GM18499 (cell line): ENCODE measurements at regions not wholly inside any gene's neighbourhood (a gene's known extent, or its start where the extent isn't known, plus 50 kb on each side); places are given as distances from the start of the nearest gene placed in this dataset.

Experiments used
- ATAC-seq: cut with Tn5 transposase; IDR thresholded peaks from one replicate; pipeline ENCODE4 v1.9.1; 2021; ENCODE audit warnings: moderate number of reproducible peaks; ENCODE audit not compliant: insufficient read depth, unreplicated experiment

GRCh38 chr14:65241125-65241752 lies 138.9 kb upstream of the MAX start:
- ATAC-seq: no peak

GRCh38 chr14:65242732-65243134 lies 140.4 kb upstream of the MAX start:
- no peak for ATAC-seq

- no peak for ATAC-seq
Observed at GRCh38 chr14:65243766-65244442, 141.6 kb upstream of the MAX start.

- ATAC-seq: no peak
Observed at GRCh38 chr14:65249471-65250161, 147.3 kb upstream of the MAX start.

GRCh38 chr14:65250162-65250495 lies 147.8 kb upstream of the MAX start:
- ATAC-seq: no peak

- ATAC-seq: no peak
Observed at GRCh38 chr14:65251213-65251612, 148.9 kb upstream of the MAX start.

- ATAC-seq: no peak
Observed at GRCh38 chr14:65252482-65253255, 150.4 kb upstream of the MAX start.

- ATAC-seq: no peak
Observed at GRCh38 chr14:65255029-65255545, 152.8 kb upstream of the MAX start.

- ATAC-seq: no peak
Observed at GRCh38 chr14:65255583-65256461, 153.5 kb upstream of the MAX start.

GRCh38 chr14:65256714-65257113 lies 154.4 kb upstream of the MAX start:
- ATAC-seq: no peak

GRCh38 chr14:65257425-65257824 lies 155.1 kb upstream of the FUT8 start:
- ATAC-seq: no peak

GRCh38 chr14:65258391-65258790 lies 154.1 kb upstream of the FUT8 start:
- ATAC-seq: no peak

GRCh38 chr14:65259000-65259399 lies 153.5 kb upstream of the FUT8 start:
- no peak for ATAC-seq

GRCh38 chr14:65260786-65261185 lies 151.7 kb upstream of the FUT8 start:
- no peak for ATAC-seq

- ATAC-seq: no peak
Observed at GRCh38 chr14:65261425-65261920, 151.1 kb upstream of the FUT8 start.

GRCh38 chr14:65261946-65262345 lies 150.6 kb upstream of the FUT8 start:
- ATAC-seq: no peak

- ATAC-seq: no peak
Observed at GRCh38 chr14:65263177-65263788, 149.2 kb upstream of the FUT8 start.

GRCh38 chr14:65267856-65268255 lies 144.7 kb upstream of the FUT8 start:
- ATAC-seq: no peak

GRCh38 chr14:65268594-65268993 lies 143.9 kb upstream of the FUT8 start:
- ATAC-seq: no peak
